ENCODE measurements at regions not wholly inside any gene's neighbourhood (a gene's known extent, or its start where the extent isn't known, plus 50 kb on each side); places are given as distances from the start of the nearest gene placed in this dataset.
"Not testable (repeated sequence)": the region's sequence is repeated elsewhere in the genome, so short reads cannot be mapped to it uniquely, and the experiment has no call there.

DNA sequence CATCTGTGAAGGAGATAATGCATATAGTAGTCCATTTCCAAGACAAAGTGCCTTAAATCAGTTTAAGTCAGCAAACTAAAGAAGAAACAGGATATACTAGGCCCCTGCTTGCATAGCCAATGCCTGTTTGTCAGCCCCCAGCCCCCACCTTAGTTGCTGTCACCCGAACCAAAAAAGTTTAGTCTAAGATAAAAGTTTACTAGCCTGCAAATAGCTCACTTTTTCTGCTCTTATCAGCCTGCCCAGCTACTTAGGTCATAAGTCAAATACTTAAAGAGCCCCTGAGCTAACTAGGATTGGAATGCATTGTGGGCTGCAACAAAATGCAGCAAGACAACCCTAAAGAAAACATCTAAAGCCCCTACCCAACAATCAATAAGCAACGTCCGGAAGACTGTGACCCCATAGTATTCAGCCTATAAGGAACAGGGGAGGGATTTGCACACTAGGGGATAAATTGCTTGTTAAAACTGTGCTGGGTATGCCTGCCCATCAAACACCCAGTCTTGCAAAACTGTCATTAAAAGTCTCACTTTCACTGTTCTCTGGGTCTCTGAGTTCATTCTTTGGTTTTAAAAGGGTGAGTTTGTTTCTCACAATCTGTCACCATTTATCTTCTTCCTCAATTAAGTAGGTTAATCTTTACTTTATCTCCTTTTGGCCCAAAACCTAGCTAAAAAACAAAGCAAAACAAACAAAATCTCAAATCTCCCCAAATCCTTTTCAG is 92.4 kb upstream of the CEP78 start:
- no peak overlapping the region for H4K8ac ChIP-seq (replicated peaks; ENCODE audit: insufficient read length, low read depth, low read length)
- Mint-ChIP-seq H3K4me1 (no peaks in the 10 kb centered on the region), H3K9me3 (peaks cover 18 to 20% of the 10 kb centered on the region in 2 experiments), H3K27ac (no peak overlapping the region), H3K4me3 (no peak overlapping the region), H3K36me3 (ENCODE audit: insufficient read depth in 1 of 3, low read depth in 3 of 3) (peaks cover 10 to 15% (median 11%) of the 10 kb centered on the region in 3 experiments; a peak in 6 of 7 replicates), H3K27me3 (ENCODE audit: low read depth) (no peaks in the 10 kb centered on the region; the same call in 1 of the 2 replicates)
- H3T11ph ChIP-seq (ENCODE audit: low read length), result no peak overlapping the region
- H2AFZ ChIP-seq (ENCODE audit: low read length), result no peak overlapping the region
- H3K56ac ChIP-seq (ENCODE audit: insufficient read length, low read depth, low read length), result no peak overlapping the region
- H2BK5ac ChIP-seq (ENCODE audit: insufficient read length, low read length), result no peak overlapping the region
- H3K23ac ChIP-seq (ENCODE audit: insufficient read length, low read depth, low read length), result no peak overlapping the region
- no peaks in the 10 kb centered on the region for H3K27me3 ChIP-seq (ENCODE audit: insufficient read depth, low read length)
- H3K4ac ChIP-seq (ENCODE audit: low read depth, low read length), result no peak overlapping the region
- no peak overlapping the region for H4K5ac ChIP-seq (ENCODE audit: insufficient read length, low read depth, low read length)
- no peak overlapping the region for H3K4me2 ChIP-seq (ENCODE audit: insufficient read depth, insufficient read length, low read length)
- no peaks in the 10 kb centered on the region for H3K79me2 ChIP-seq (ENCODE audit: insufficient read depth, low read length)
- no peak overlapping the region for H3K9ac ChIP-seq (ENCODE audit: extremely low read depth, insufficient read length, low read length)
- WGBS (ENCODE audit: extremely low coverage, insufficient read length, low lambda C conversion rate), result no CpG with 5 or more reads among the region's 3 CpGs
- no peak overlapping the region for H2BK15ac ChIP-seq (ENCODE audit: low read depth, low read length)
- DNase-seq, result no peak
- no peak for TF ChIP-seq CTCF (conservative IDR thresholded peaks at IDR 0.05)
- H2BK12ac ChIP-seq (ENCODE audit: insufficient read length, low read depth, low read length), result no peak overlapping the region
- H3K18ac ChIP-seq (ENCODE audit: insufficient read length, low read depth, low read length), result no peak overlapping the region
- no peak overlapping the region for H2AK5ac ChIP-seq (ENCODE audit: insufficient read length, low read length)
- no peaks in the 10 kb centered on the region for H3K23me2 ChIP-seq (ENCODE audit: insufficient read length, low read depth, low read length, poor library complexity, severe bottlenecking)
- no peak overlapping the region for H2BK120ac ChIP-seq (ENCODE audit: low read depth, low read length, poor library complexity, severe bottlenecking)
- no peak overlapping the region for H3K14ac ChIP-seq (ENCODE audit: insufficient read depth, low read length)
- no peak overlapping the region for H3K27ac ChIP-seq (ENCODE audit: insufficient read length, low read depth, low read length)
- no peaks in the 10 kb centered on the region for H3K4me1 ChIP-seq (ENCODE audit: insufficient read depth, low read length)
- no peak overlapping the region for H2BK20ac ChIP-seq (ENCODE audit: low read depth, low read length, poor library complexity, severe bottlenecking)
- no peak overlapping the region for H4K91ac ChIP-seq (ENCODE audit: insufficient read length, low read depth, low read length)
- H4K20me1 ChIP-seq (ENCODE audit: control insufficient read depth, insufficient read depth, insufficient read length), result no peaks in the 10 kb centered on the region
- H3K9me3 ChIP-seq (ENCODE audit: control insufficient read depth, low read depth, low read length), result no peaks in the 10 kb centered on the region
- no peaks in the 10 kb centered on the region for H3K79me1 ChIP-seq (ENCODE audit: insufficient read depth, low read depth, low read length, poor library complexity, severe bottlenecking)

DNA sequence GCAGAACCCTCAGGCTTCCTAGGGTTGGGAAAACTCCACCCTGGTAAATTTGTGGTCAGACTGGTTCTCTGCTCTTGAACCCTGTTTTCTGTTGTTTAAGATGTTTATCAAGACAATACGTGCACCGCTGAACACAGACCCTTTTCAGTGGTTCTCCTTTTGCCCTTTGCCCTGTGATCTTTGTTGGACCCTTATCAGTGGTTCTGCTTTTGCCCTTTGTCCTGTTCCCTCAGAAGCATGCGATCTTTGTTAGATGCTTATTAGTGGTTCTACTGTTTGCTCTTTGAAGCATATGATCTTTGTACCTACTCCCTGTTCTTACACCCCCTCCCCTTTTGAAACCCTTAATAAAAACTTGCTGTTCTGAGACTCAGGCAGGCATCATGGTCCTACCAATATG is 93.6 kb upstream of the CEP78 start:
- H4K5ac ChIP-seq (ENCODE audit: insufficient read length, low read depth, low read length); H3K23ac ChIP-seq (ENCODE audit: insufficient read length, low read depth, low read length); H3K27me3 Mint-ChIP-seq (ENCODE audit: low read depth); H3T11ph ChIP-seq (ENCODE audit: low read length); H3K27ac Mint-ChIP-seq; H3K14ac ChIP-seq (ENCODE audit: insufficient read depth, low read length); H3K79me1 ChIP-seq (ENCODE audit: insufficient read depth, low read depth, low read length, poor library complexity, severe bottlenecking); H4K8ac ChIP-seq (replicated peaks; ENCODE audit: insufficient read length, low read depth, low read length); H2BK15ac ChIP-seq (ENCODE audit: low read depth, low read length); H3K9ac ChIP-seq (ENCODE audit: extremely low read depth, insufficient read length, low read length); H3K56ac ChIP-seq (ENCODE audit: insufficient read length, low read depth, low read length); H4K20me1 ChIP-seq (ENCODE audit: control insufficient read depth, insufficient read depth, insufficient read length); H2AK5ac ChIP-seq (ENCODE audit: insufficient read length, low read length); H3K27me3 ChIP-seq (ENCODE audit: insufficient read depth, low read length); H3K4me1 Mint-ChIP-seq; H2AFZ ChIP-seq (ENCODE audit: low read length); H3K18ac ChIP-seq (ENCODE audit: insufficient read length, low read depth, low read length); H4K91ac ChIP-seq (ENCODE audit: insufficient read length, low read depth, low read length); H3K27ac ChIP-seq (ENCODE audit: insufficient read length, low read depth, low read length); H3K9me3 ChIP-seq (ENCODE audit: control insufficient read depth, low read depth, low read length); H3K4me2 ChIP-seq (ENCODE audit: insufficient read depth, insufficient read length, low read length); H3K79me2 ChIP-seq (ENCODE audit: insufficient read depth, low read length); H3K23me2 ChIP-seq (ENCODE audit: insufficient read length, low read depth, low read length, poor library complexity, severe bottlenecking); H2BK20ac ChIP-seq (ENCODE audit: low read depth, low read length, poor library complexity, severe bottlenecking); H2BK120ac ChIP-seq (ENCODE audit: low read depth, low read length, poor library complexity, severe bottlenecking); DNase-seq; H2BK5ac ChIP-seq (ENCODE audit: insufficient read length, low read length); H2BK12ac ChIP-seq (ENCODE audit: insufficient read length, low read depth, low read length); H3K4me1 ChIP-seq (ENCODE audit: insufficient read depth, low read length); H3K4ac ChIP-seq (ENCODE audit: low read depth, low read length); H3K4me3 Mint-ChIP-seq: not testable (repeated sequence)
- peaks cover 12 to 15% (median 12%) of the 10 kb centered on the region in 3 experiments; a peak in 6 of 7 replicates for H3K36me3 Mint-ChIP-seq (ENCODE audit: insufficient read depth in 1 of 3, low read depth in 3 of 3)
- peaks cover 23 to 24% of the 10 kb centered on the region in 2 experiments for H3K9me3 Mint-ChIP-seq
- WGBS (ENCODE audit: extremely low coverage, insufficient read length, low lambda C conversion rate), result no CpG with 5 or more reads among the region's 3 CpGs

Measured in H9 (cell line).